Activated CD4-positive, CD25-positive, alpha-beta regulatory T cell treated with anti-CD3 and anti-CD28 coated beads, Interleukin-2, amount 50 U/mL, for 24 hours (primary cell): ENCODE measurements at regions not wholly inside any gene's neighbourhood (a gene's known extent, or its start where the extent isn't known, plus 50 kb on each side); places are given as distances from the start of the nearest gene placed in this dataset.
A peak's percentile ranks its signal among the peaks of the same experiment; 100 is the strongest.

Experiments used
- ATAC-seq, 2 donors: fragments of 150-1000 bp; cut with Tn5 transposase; one replicate each; pipeline ENCODE4 v1.10.0; 2021; ENCODE audit warnings: mild to moderate bottlenecking in 1 of 2, moderate library complexity in 1 of 2

- ATAC-seq: no peak
Measured at GRCh38 chr1:199116488-199116887, 477.6 kb downstream of the PTPRC start.

GRCh38 chr1:199121047-199121446 lies 482.2 kb downstream of the PTPRC start:
- no peak for ATAC-seq

GRCh38 chr1:199122085-199122484 lies 483.2 kb downstream of the PTPRC start:
- ATAC-seq: no peak

- ATAC-seq: no peak
Measured at GRCh38 chr1:199122532-199123311, 483.9 kb downstream of the PTPRC start.

GRCh38 chr1:199123615-199124014 lies 484.8 kb downstream of the PTPRC start:
- no peak for ATAC-seq

- no peak for ATAC-seq
Measured at GRCh38 chr1:199124351-199124750, 485.5 kb downstream of the PTPRC start.

- ATAC-seq: no peak
Measured at GRCh38 chr1:199129247-199129646, 490.4 kb downstream of the PTPRC start.

- no peak for ATAC-seq
Measured at GRCh38 chr1:199132006-199132405, 493.2 kb downstream of the PTPRC start.

- no peak for ATAC-seq
Measured at GRCh38 chr1:199135901-199136300, 497.1 kb downstream of the PTPRC start.

- ATAC-seq: no peak
Measured at GRCh38 chr1:199138061-199138460, 499.2 kb downstream of the PTPRC start.

- no peak for ATAC-seq
Measured at GRCh38 chr1:199149591-199149990, 510.8 kb downstream of the PTPRC start.

GRCh38 chr1:199150756-199151155 lies 511.9 kb downstream of the PTPRC start:
- ATAC-seq: no peak

GRCh38 chr1:199151634-199152425 lies 513.0 kb downstream of the PTPRC start:
- no peak for ATAC-seq

GRCh38 chr1:199152676-199153075 lies 513.8 kb downstream of the PTPRC start:
- ATAC-seq: no peak

- ATAC-seq: no peak
Measured at GRCh38 chr1:199155166-199156019, 516.6 kb downstream of the PTPRC start.

- ATAC-seq: no peak
Measured at GRCh38 chr1:199157494-199157893, 518.7 kb downstream of the PTPRC start.

GRCh38 chr1:199160521-199161318 lies 521.9 kb downstream of the PTPRC start:
- ATAC-seq: peak in 1 of 2 donors; percentile 53

- no peak for ATAC-seq
Measured at GRCh38 chr1:199161319-199161680, 522.5 kb downstream of the PTPRC start.

GRCh38 chr1:199161766-199162303 lies 523.0 kb downstream of the PTPRC start:
- no peak for ATAC-seq

GRCh38 chr1:199163267-199163666 lies 524.4 kb downstream of the PTPRC start:
- no peak for ATAC-seq

- ATAC-seq: peak in 1 of 2 donors; percentile 24
Measured at GRCh38 chr1:199163670-199164069, 524.8 kb downstream of the PTPRC start.

- ATAC-seq: no peak
Measured at GRCh38 chr1:199167460-199167859, 528.6 kb downstream of the PTPRC start.
